HCT116 (cell line): ENCODE measurements at regions not wholly inside any gene's neighbourhood (a gene's known extent, or its start where the extent isn't known, plus 50 kb on each side); places are given as distances from the start of the nearest gene placed in this dataset.

Source experiments
- ATAC-seq: fragments of 200-7000 bp; cut with Tn5 transposase; 2 replicates; pipeline ENCODE4 v1.9.1; 2020; ENCODE audit warnings: mild to moderate bottlenecking, moderate library complexity
- BruUV-seq: library from RNA; stranded (reverse); fragments of 400-500 nt; replicated peaks from 2 replicates; lab custom pipeline; 2021; lab: Mats Ljungman, UMichigan
- CTCF ChIA-PET: fragments of 300-600 bp; sonication (Branson Sonifier 250); formaldehyde crosslinking; loops from one replicate; lab custom pipeline; 2021; ENCODE audit warnings: antibody characterized with exemption; lab: Charles Lee
- POLR2A ChIA-PET: fragments of 300-600, 350-600 bp; sonication (Branson Sonifier 250); formaldehyde crosslinking; loops from one replicate; lab custom pipeline; 2021; ENCODE audit warnings: antibody characterized with exemption; lab: Charles Lee
- RAD21 ChIA-PET, 2 experiments: fragments of 300-600 bp; sonication (Branson Sonifier 250); formaldehyde crosslinking; loops; one replicate each; lab custom pipeline; 2023; ENCODE audit warnings: low total read pairs in 2 of 2; ENCODE audit not compliant: uncharacterized antibody in 2 of 2, unreplicated experiment in 2 of 2, low non-redundant PET in 1 of 2; lab: Charles Lee
- DNase-seq: peaks from one replicate; pipeline ENCODE4 v3.0.0-alpha.2; 2010; ENCODE audit warnings: low read depth, low spot score
- H2AFZ ChIP-seq: fragments of 200-600 bp; shearing (Covaris generic), sonication (generic); 2 replicates; pipeline ENCODE4 v1.6.1; 2017; ENCODE audit warnings: low read depth, mixed run types, mixed read lengths, antibody characterized with exemption, low read length; ENCODE audit not compliant: poor library complexity, severe bottlenecking
- H3K27ac ChIP-seq: 2 replicates; pipeline ENCODE4 v1.5.1; 2012; ENCODE audit warnings: low read depth, low read length
- H3K27me3 ChIP-seq: fragments of 200-600 bp; sonication (generic); 2 replicates; pipeline ENCODE4 v1.6.1; 2016; ENCODE audit warnings: mixed run types, low read length, mixed read lengths; ENCODE audit not compliant: insufficient read depth
- H3K36me3 ChIP-seq, 2 experiments: fragments of 200-500 bp in 1 of 2; fragments of 200-600 bp in 1 of 2; sonication (Bioruptor generic) in 1 of 2; sonication (generic) in 1 of 2; 2 replicates each; pipeline versions ENCODE4 v1.5.1 to v1.6.1; 2014 to 2016; ENCODE audit warnings: low read length in 2 of 2, inconsistent platforms in 1 of 2, mixed read lengths in 1 of 2, mixed run types in 1 of 2; ENCODE audit not compliant: insufficient read depth in 2 of 2, control insufficient read depth in 1 of 2
- H3K4me1 ChIP-seq, 2 experiments: fragments of 200-600 bp in 1 of 2; sonication (generic) in 1 of 2; 2 replicates each; pipeline versions ENCODE4 v1.5.1 to v1.6.1; 2012 to 2017; ENCODE audit warnings: low read length in 2 of 2, inconsistent platforms in 1 of 2, mild to moderate bottlenecking in 1 of 2, mixed read lengths in 1 of 2, mixed run types in 1 of 2, moderate library complexity in 1 of 2; ENCODE audit not compliant: insufficient read depth in 2 of 2, control insufficient read depth in 1 of 2
- H3K4me2 ChIP-seq: fragments of 200-600 bp; sonication (generic); 2 replicates; pipeline ENCODE4 v1.6.1; 2017; ENCODE audit warnings: mixed run types, low read length, mixed read lengths
- H3K4me3 ChIP-seq, 2 experiments: fragments of 200-600 bp in 1 of 2; sonication (generic) in 1 of 2; replicated peaks in 1 of 2; 2 replicates each; pipeline ENCODE4 v1.5.1; 2011 to 2016; ENCODE audit warnings: low read length in 2 of 2, control low read depth in 1 of 2, low read depth in 1 of 2, mild to moderate bottlenecking in 1 of 2, mixed read lengths in 1 of 2, mixed run types in 1 of 2
- H3K79me2 ChIP-seq: fragments of 200-600 bp; sonication (generic); 2 replicates; pipeline ENCODE4 v1.6.1; 2017; ENCODE audit warnings: mild to moderate bottlenecking, mixed run types, low read length, moderate library complexity, mixed read lengths; ENCODE audit not compliant: insufficient read depth
- H3K9ac ChIP-seq: fragments of 200-600 bp; sonication (generic); 2 replicates; pipeline ENCODE4 v1.6.1; 2016; ENCODE audit warnings: low read length, mixed read lengths
- H3K9me2 ChIP-seq: fragments of 200-600 bp; sonication (generic), shearing (Covaris generic); 2 replicates; pipeline ENCODE4 v1.6.1; 2017; ENCODE audit warnings: mixed run types, mild to moderate bottlenecking, moderate library complexity; ENCODE audit not compliant: insufficient read depth
- H3K9me3 ChIP-seq, 2 experiments: fragments of 200-500 bp in 1 of 2; fragments of 200-600 bp in 1 of 2; sonication (Bioruptor generic) in 1 of 2; sonication (generic) in 1 of 2; 2 replicates each; pipeline ENCODE4 v1.6.1; 2014 to 2017; ENCODE audit warnings: low read length in 2 of 2, mixed read lengths in 2 of 2, inconsistent platforms in 1 of 2, low read depth in 1 of 2, mild to moderate bottlenecking in 1 of 2, mixed run types in 1 of 2, moderate library complexity in 1 of 2; ENCODE audit not compliant: control insufficient read depth in 1 of 2, insufficient read depth in 1 of 2
- H4K20me1 ChIP-seq: fragments of 200-600 bp; sonication (generic), shearing (Covaris generic); 2 replicates; pipeline ENCODE4 v1.6.1; 2017; ENCODE audit warnings: mixed run types, mild to moderate bottlenecking, moderate library complexity; ENCODE audit not compliant: insufficient read depth
- CBX3 ChIP-seq: IDR thresholded peaks from 2 replicates; pipeline ENCODE4 v1.6.1; 2012; ENCODE audit warnings: low read depth
- CEBPB ChIP-seq: IDR thresholded peaks from 2 replicates; pipeline ENCODE4 v1.6.1; 2012; ENCODE audit warnings: low read depth
- ELF1 ChIP-seq: IDR thresholded peaks from 2 replicates; pipeline ENCODE4 v1.6.1; 2012; ENCODE audit warnings: low read depth, borderline replicate concordance
- EZH2 ChIP-seq: fragments of 200-600 bp; sonication (generic); IDR thresholded peaks from 2 replicates; pipeline ENCODE4 v1.6.1; 2017; ENCODE audit warnings: antibody characterized with exemption, mixed run types
- EZH2phosphoT487 ChIP-seq: fragments of 200-600 bp; IDR thresholded peaks from 2 replicates; pipeline ENCODE4 v1.6.1; 2018; ENCODE audit warnings: antibody characterized with exemption, borderline replicate concordance
- JUND ChIP-seq: IDR thresholded peaks from 2 replicates; pipeline ENCODE4 v1.6.1; 2012
- MAX ChIP-seq: IDR thresholded peaks from 2 replicates; pipeline ENCODE4 v1.6.1; 2012
- POLR2A ChIP-seq: IDR thresholded peaks from 2 replicates; pipeline ENCODE4 v1.7.0; 2011; ENCODE audit warnings: borderline replicate concordance; ENCODE audit not compliant: insufficient read depth, insufficient read length; ENCODE audit errors: extremely low read depth
- POLR2AphosphoS5 ChIP-seq: IDR thresholded peaks from 2 replicates; pipeline ENCODE4 v1.6.1; 2011; ENCODE audit warnings: mild to moderate bottlenecking, low read depth, low read length, moderate library complexity
- YY1 ChIP-seq: IDR thresholded peaks from 2 replicates; pipeline ENCODE4 v1.6.1; 2011; ENCODE audit warnings: low read length, low read depth, moderate library complexity, mild to moderate bottlenecking; ENCODE audit not compliant: insufficient replicate concordance; ENCODE audit errors: extremely low read depth
- ZNF274 ChIP-seq: fragments of 200-500 bp; sonication (Bioruptor generic); IDR thresholded peaks from 2 replicates; pipeline ENCODE4 v1.6.1; 2014; ENCODE audit warnings: mild to moderate bottlenecking, low read depth, low read length, inconsistent platforms
- intact Hi-C: fragments of 100-400 bp; cut with micrococcal nuclease; formaldehyde crosslinking; loops from 2 replicates; pipeline ENCODE4 v1.10.0; 2022
- TF ChIP-seq, protein P1 (sequence below): IDR thresholded peaks from 2 replicates; pipeline ENCODE4 v1.6.1; 2012; ENCODE audit warnings: low read depth
- TF ChIP-seq, protein P2 (sequence below): IDR thresholded peaks from 2 replicates; pipeline ENCODE4 v1.6.1; 2011; ENCODE audit warnings: mild to moderate bottlenecking, low read length, moderate library complexity; ENCODE audit not compliant: insufficient replicate concordance; ENCODE audit errors: extremely low read depth
- TF ChIP-seq, protein P3 (sequence below): IDR thresholded peaks from 2 replicates; pipeline ENCODE4 v1.6.1; 2012

DNA sequence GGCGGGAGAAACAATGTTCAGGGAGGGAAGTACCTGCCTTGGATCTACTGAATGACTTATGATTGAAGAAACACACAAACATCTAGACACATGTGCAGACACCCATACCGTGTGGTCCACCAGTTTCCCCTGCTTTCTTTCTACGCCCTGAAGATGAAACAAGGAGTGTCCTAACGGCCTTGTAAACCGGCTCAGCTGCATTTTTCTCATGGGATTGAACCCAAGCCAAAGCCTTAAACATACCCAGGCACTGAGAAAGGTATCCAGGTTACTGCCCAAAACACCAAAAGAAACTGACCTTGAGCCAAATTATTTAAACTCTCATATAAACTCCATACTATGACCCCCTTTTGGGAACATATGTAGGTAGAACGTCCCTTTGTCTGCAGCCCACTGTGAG is 630.0 kb upstream of the RGS18 start:
- ATAC-seq (no peak), DNase-seq (no peak)
- no peaks in the 10 kb centered on the region for H3K27me3 ChIP-seq
- intact Hi-C loops = no loop called here
- H3K79me2 ChIP-seq = no peaks in the 10 kb centered on the region
- H3K9ac ChIP-seq = no peak overlapping the region
- no peaks in the 10 kb centered on the region for H3K9me3 ChIP-seq
- peaks cover 0 to 7% of the 10 kb centered on the region in 2 experiments; a peak in 1 of 4 replicates for H3K4me1 ChIP-seq
- TF ChIP-seq CBX3 (no peak), JUND (no peak), CEBPB (no peak), ELF1 (no peak), POLR2A (no peak), MAX (no peak), YY1 (no peak), POLR2AphosphoS5 (no peak), ZNF274 (no peak), EZH2phosphoT487 (no peak), EZH2 (no peak)
- TF ChIP-seq, protein P1, sequence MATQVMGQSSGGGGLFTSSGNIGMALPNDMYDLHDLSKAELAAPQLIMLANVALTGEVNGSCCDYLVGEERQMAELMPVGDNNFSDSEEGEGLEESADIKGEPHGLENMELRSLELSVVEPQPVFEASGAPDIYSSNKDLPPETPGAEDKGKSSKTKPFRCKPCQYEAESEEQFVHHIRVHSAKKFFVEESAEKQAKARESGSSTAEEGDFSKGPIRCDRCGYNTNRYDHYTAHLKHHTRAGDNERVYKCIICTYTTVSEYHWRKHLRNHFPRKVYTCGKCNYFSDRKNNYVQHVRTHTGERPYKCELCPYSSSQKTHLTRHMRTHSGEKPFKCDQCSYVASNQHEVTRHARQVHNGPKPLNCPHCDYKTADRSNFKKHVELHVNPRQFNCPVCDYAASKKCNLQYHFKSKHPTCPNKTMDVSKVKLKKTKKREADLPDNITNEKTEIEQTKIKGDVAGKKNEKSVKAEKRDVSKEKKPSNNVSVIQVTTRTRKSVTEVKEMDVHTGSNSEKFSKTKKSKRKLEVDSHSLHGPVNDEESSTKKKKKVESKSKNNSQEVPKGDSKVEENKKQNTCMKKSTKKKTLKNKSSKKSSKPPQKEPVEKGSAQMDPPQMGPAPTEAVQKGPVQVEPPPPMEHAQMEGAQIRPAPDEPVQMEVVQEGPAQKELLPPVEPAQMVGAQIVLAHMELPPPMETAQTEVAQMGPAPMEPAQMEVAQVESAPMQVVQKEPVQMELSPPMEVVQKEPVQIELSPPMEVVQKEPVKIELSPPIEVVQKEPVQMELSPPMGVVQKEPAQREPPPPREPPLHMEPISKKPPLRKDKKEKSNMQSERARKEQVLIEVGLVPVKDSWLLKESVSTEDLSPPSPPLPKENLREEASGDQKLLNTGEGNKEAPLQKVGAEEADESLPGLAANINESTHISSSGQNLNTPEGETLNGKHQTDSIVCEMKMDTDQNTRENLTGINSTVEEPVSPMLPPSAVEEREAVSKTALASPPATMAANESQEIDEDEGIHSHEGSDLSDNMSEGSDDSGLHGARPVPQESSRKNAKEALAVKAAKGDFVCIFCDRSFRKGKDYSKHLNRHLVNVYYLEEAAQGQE = no peak
- TF ChIP-seq, protein P2, sequence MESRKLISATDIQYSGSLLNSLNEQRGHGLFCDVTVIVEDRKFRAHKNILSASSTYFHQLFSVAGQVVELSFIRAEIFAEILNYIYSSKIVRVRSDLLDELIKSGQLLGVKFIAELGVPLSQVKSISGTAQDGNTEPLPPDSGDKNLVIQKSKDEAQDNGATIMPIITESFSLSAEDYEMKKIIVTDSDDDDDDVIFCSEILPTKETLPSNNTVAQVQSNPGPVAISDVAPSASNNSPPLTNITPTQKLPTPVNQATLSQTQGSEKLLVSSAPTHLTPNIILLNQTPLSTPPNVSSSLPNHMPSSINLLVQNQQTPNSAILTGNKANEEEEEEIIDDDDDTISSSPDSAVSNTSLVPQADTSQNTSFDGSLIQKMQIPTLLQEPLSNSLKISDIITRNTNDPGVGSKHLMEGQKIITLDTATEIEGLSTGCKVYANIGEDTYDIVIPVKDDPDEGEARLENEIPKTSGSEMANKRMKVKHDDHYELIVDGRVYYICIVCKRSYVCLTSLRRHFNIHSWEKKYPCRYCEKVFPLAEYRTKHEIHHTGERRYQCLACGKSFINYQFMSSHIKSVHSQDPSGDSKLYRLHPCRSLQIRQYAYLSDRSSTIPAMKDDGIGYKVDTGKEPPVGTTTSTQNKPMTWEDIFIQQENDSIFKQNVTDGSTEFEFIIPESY = no peak
- TF ChIP-seq, protein P3, sequence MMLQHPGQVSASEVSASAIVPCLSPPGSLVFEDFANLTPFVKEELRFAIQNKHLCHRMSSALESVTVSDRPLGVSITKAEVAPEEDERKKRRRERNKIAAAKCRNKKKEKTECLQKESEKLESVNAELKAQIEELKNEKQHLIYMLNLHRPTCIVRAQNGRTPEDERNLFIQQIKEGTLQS = no peak
- no peak overlapping the region for H3K4me3 ChIP-seq
- ChIA-PET CTCF (no interaction called here), RAD21 (no interaction called here), POLR2A (no interaction called here)
- H2AFZ ChIP-seq = peak overlapping the region; percentile 67
- 0 out of 2 replicates have a peak overlapping the region, but pooled peaks have one; percentile 27 for H3K4me2 ChIP-seq
- no peaks in the 10 kb centered on the region for H4K20me1 ChIP-seq
- no TSS peak for BruUV-seq
- no peaks in the 10 kb centered on the region for H3K9me2 ChIP-seq
- no peaks in the 10 kb centered on the region for H3K36me3 ChIP-seq
- H3K27ac ChIP-seq = no peak overlapping the region
